Ovary (tissue), 7 donors: ENCODE measurements at regions not wholly inside any gene's neighbourhood (a gene's known extent, or its start where the extent isn't known, plus 50 kb on each side); places are given as distances from the start of the nearest gene placed in this dataset.

Experiments
- DNase-seq, 5 donors: peaks; one replicate each; pipeline ENCODE4 v3.0.0-alpha.2; 2019 to 2020
- H3K27ac ChIP-seq, 2 donors: fragments of 200-600 bp; one replicate each; pipeline versions ENCODE4 v1.5.1 to v1.8.0; 2019 to 2022
- H3K27me3 ChIP-seq: fragments of 200-600 bp; one replicate; pipeline ENCODE4 v1.8.0; 2022
- H3K36me3 ChIP-seq: fragments of 200-600 bp; sonication (generic); one replicate; pipeline ENCODE4 v1.5.1; 2019
- H3K4me1 ChIP-seq: one replicate; pipeline ENCODE4 v1.8.1; 2013; ENCODE audit warnings: mild to moderate bottlenecking, moderate library complexity; ENCODE audit not compliant: insufficient read depth
- H3K4me3 ChIP-seq: fragments of 200-600 bp; sonication (generic); one replicate; pipeline ENCODE4 v1.5.1; 2017
- H3K9me3 ChIP-seq, 2 donors: fragments of 200-600 bp in 1 of 2; sonication (generic) in 1 of 2; one replicate each; pipeline versions ENCODE4 v1.5.1 to v1.8.1; 2013 to 2019; ENCODE audit warnings: mild to moderate bottlenecking in 1 of 2, moderate library complexity in 1 of 2
- CTCF ChIP-seq, 3 donors: fragments of 450-650 bp in 2 of 3; fragments of 200-600 bp in 1 of 3; IDR thresholded peaks; one replicate each; pipeline versions ENCODE4 v1.5.1 to v1.8.0; 2016 to 2022; ENCODE audit warnings: antibody characterized with exemption in 3 of 3, mild to moderate bottlenecking in 1 of 3
- EP300 ChIP-seq: sonication (generic); formaldehyde crosslinking; IDR thresholded peaks from one replicate; pipeline ENCODE4 v1.6.1; 2017; ENCODE audit warnings: antibody characterized with exemption
- POLR2A ChIP-seq: fragments of 450-650 bp; IDR thresholded peaks from one replicate; pipeline ENCODE4 v1.6.1; 2017; ENCODE audit warnings: antibody characterized with exemption, mild to moderate bottlenecking, moderate library complexity
- WGBS, 3 donors: extraction: QIAGEN DNeasy Blood & Tissue Kit in 1 of 3; methylation state at CpG; one replicate each; pipeline versions ENCODE4 v1.1.5 to v1.1.7; 2013 to 2017; 5-methylcytosine and 5-hydroxymethylcytosine counted together
- intact Hi-C, 4 donors: fragments of 100-400 bp; cut with DNase I; formaldehyde crosslinking; loops; one replicate each; pipeline versions ENCODE4 v1.11.0 to v1.15.1; 2022 to 2023
- donor health status: DM: no; HTN: no; CAD: no; lungs with moderate emphysema.
- donor health status: DM: no; HTN: no; CAD: no.
- donor health status: Bipolar disorder and iron deficiency.
- donor health status: DM: no; HTN: no; CAD: no.
- donor health status: DM: yes; HTN: yes; CAD: no.

DNA sequence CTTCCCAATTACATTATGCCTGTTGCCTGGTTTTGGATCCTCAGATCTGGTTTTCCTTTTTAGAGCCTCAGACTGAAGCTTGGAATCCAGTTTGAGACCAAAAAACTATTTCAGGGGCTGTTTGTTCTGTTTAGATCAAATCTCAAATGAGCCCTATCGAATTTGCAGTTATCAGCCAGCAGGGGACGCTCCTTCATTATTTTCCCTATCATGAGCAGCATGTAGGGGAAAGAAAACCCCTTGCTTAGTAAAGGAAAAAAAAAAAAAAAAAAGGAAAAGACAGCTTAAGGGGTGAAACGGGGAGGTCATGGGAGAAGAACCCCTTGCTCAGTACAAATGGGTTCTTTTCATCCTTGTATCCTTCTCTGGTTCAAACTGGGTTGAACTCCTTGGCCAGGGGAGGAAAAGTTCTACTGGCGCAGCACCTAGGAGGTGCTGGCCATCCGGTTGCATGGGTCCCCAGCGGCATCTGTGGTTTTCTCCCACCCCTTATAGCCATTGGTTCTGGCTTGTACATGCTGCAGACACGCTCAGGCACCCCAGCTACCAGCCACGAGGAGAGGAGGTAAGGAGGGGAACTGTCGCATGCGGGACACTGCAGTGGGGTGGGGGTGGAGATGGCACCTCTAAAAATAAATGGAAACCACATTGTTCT, 1375.1 kb upstream of the ALCAM start:
- intact Hi-C loops, result no loop called here
- no peaks in the 10 kb centered on the region for H3K4me1 ChIP-seq
- H3K4me3 ChIP-seq, result no peak overlapping the region
- 69 to 73% (median 72%) methylated on average over 10 of the region's 10 CpGs for WGBS, 3 donors
- no peaks in the 10 kb centered on the region for H3K27me3 ChIP-seq
- TF ChIP-seq CTCF (IDR thresholded peaks at IDR 0.05) (no peak), EP300 (no peak), POLR2A (no peak)
- H3K36me3 ChIP-seq, result no peaks in the 10 kb centered on the region
- H3K9me3 ChIP-seq, result no peaks in the 10 kb centered on the region
- no peak for DNase-seq
- H3K27ac ChIP-seq, result no peak overlapping the region

GRCh38 chr3:103992469-103992868, 1374.2 kb upstream of the ALCAM start:
- Histone ChIP-seq H3K4me1 (no peaks in the 10 kb centered on the region), H3K4me3 (no peak overlapping the region), H3K27ac (no peak overlapping the region), H3K9me3 (no peaks in the 10 kb centered on the region), H3K36me3 (no peaks in the 10 kb centered on the region), H3K27me3 (no peaks in the 10 kb centered on the region)
- no peak for TF ChIP-seq EP300
- no peak for TF ChIP-seq CTCF (IDR thresholded peaks at IDR 0.05)
- TF ChIP-seq POLR2A, result no peak
- 91 to 97% (median 96%) methylated on average over 5 of the region's 5 CpGs for WGBS, 3 donors
- no peak for DNase-seq
- intact Hi-C loops, result no loop called here

DNA sequence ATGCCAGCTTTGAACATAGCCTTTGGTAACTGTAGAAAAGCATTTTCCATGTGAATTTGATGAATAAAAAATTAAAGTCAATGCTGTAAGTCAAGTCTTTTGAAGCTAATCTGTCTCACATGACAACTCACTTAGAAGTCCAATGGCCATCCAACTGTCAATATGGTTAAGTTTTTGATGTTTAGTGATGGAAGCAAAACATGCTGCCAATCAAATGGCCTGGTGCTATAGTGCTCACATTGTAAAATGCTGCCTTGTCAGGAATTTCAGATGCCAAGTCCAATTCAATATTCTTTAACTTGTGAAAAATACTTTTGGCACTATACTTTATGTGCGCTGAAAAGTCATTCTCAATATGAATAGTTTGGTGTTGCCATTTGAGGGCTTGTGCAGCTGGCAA, 1361.8 kb upstream of the ALCAM start:
- H3K27ac ChIP-seq, result no peak overlapping the region
- no peak overlapping the region for H3K4me3 ChIP-seq
- no peak for DNase-seq
- H3K4me1 ChIP-seq, result no peaks in the 10 kb centered on the region
- no peak for TF ChIP-seq EP300
- no peak for TF ChIP-seq CTCF (IDR thresholded peaks at IDR 0.05)
- no peak for TF ChIP-seq POLR2A
- intact Hi-C loops, result no loop called here
- H3K36me3 ChIP-seq, result no peaks in the 10 kb centered on the region
- no peaks in the 10 kb centered on the region for H3K27me3 ChIP-seq
- H3K9me3 ChIP-seq, result no peaks in the 10 kb centered on the region
- 86 to 100% (median 97%) methylated on average over 1 of the region's 1 CpG for WGBS, 3 donors

DNA sequence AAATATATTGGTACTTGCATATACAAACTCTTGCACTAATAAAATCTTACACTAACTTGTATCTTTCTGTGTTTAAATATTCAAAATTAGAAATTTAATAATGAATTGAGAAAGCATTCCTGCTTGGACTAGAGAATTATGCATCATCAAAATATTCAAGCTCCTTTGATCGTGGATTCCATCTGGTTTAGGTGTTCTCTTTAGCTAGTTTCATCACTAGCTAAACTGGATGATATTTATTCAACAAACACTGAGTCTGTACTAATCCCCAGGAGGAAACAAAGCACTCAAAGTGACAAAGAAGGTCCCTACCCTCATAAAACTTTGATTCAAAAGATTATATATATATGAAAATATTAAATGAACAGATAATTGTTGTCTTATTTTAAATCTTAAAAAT, 1360.9 kb upstream of the ALCAM start:
- intact Hi-C loops, result no loop called here
- DNase-seq, result no peak
- TF ChIP-seq CTCF (IDR thresholded peaks at IDR 0.05) (no peak), EP300 (no peak), POLR2A (no peak)
- Histone ChIP-seq H3K4me3 (no peak overlapping the region), H3K27me3 (no peaks in the 10 kb centered on the region), H3K9me3 (no peaks in the 10 kb centered on the region), H3K36me3 (no peaks in the 10 kb centered on the region), H3K27ac (no peak overlapping the region), H3K4me1 (no peaks in the 10 kb centered on the region)
- whole genome bisulfite sequencing, 3 donors, result 77 to 84% (median 79%) methylated on average over 1 of the region's 1 CpG
